ENCODE measurements at regions not wholly inside any gene's neighbourhood (a gene's known extent, or its start where the extent isn't known, plus 50 kb on each side); places are given as distances from the start of the nearest gene placed in this dataset.

GRCh38 chr12:67559751-67560150 lies 88.8 kb upstream of the DYRK2 start:
- TF ChIP-seq ZFP30 (CRISPR knock-in tag; IDR thresholded peaks at IDR 0.05; ENCODE audit: borderline replicate concordance) (no peak), MAFK (IDR thresholded peaks at IDR 0.05; ENCODE audit: low read length) (no peak), CTCF (IDR thresholded peaks at IDR 0.05 in 2 of 3, conservative IDR thresholded peaks at IDR 0.05 in 1 of 3; ENCODE audit: insufficient read depth in 2 of 3, low read depth in 1 of 3, low read length in 3 of 3) (no peak), E2F1 (CRISPR knock-in tag; IDR thresholded peaks at IDR 0.05) (no peak), EZH2 (IDR thresholded peaks at IDR 0.05; ENCODE audit: borderline replicate concordance, low read depth, low read length) (no peak), CBX1 (IDR thresholded peaks at IDR 0.05; ENCODE audit: low read depth) (no peak)

All from K562 (cell line).